A673 (cell line): ENCODE measurements at regions not wholly inside any gene's neighbourhood (a gene's known extent, or its start where the extent isn't known, plus 50 kb on each side); places are given as distances from the start of the nearest gene placed in this dataset.

Source experiments
- BruUV-seq: library from RNA; stranded (reverse); fragments of 400-500 nt; replicated peaks from 2 replicates; lab custom pipeline; 2021; lab: Mats Ljungman, UMichigan
- CTCF ChIA-PET: fragments of 300-600 bp; sonication (Branson Sonifier 250); formaldehyde crosslinking; loops from one replicate; lab custom pipeline; 2022; ENCODE audit warnings: antibody characterized with exemption; lab: Charles Lee
- POLR2A ChIA-PET: fragments of 300-600 bp; sonication (Branson Sonifier 250); formaldehyde crosslinking; loops from one replicate; lab custom pipeline; 2022; ENCODE audit warnings: antibody characterized with exemption; ENCODE audit not compliant: low non-redundant PET; lab: Charles Lee
- DNase-seq: peaks from one replicate; pipeline ENCODE4 v3.0.0-alpha.2; 2015; ENCODE audit warnings: low spot score
- H3K27ac ChIP-seq: fragments of 200-600 bp; sonication (generic); 2 replicates; pipeline ENCODE4 v1.5.1; 2016; ENCODE audit warnings: mixed run types, low read depth, mild to moderate bottlenecking, mixed read lengths, antibody characterized with exemption, low read length; ENCODE audit not compliant: poor library complexity, severe bottlenecking
- H3K27me3 ChIP-seq: fragments of 200-600 bp; sonication (generic); replicated peaks from 2 replicates; pipeline ENCODE4 v1.6.1; 2017; ENCODE audit warnings: mixed run types, low read depth, mild to moderate bottlenecking, mixed read lengths, antibody characterized with exemption, low read length; ENCODE audit not compliant: insufficient read depth, poor library complexity
- H3K36me3 ChIP-seq: fragments of 200-600 bp; sonication (generic); 2 replicates; pipeline ENCODE4 v1.6.1; 2016; ENCODE audit warnings: mixed run types, mild to moderate bottlenecking, mixed read lengths, antibody characterized with exemption, low read length; ENCODE audit not compliant: insufficient read depth, poor library complexity, severe bottlenecking
- H3K4me1 ChIP-seq: fragments of 200-600 bp; sonication (generic); 2 replicates; pipeline ENCODE4 v1.6.1; 2017; ENCODE audit warnings: mixed run types, mild to moderate bottlenecking, mixed read lengths, antibody characterized with exemption, low read length; ENCODE audit not compliant: insufficient read depth, poor library complexity, severe bottlenecking
- H3K4me3 ChIP-seq: fragments of 200-600 bp; sonication (generic); 2 replicates; pipeline ENCODE4 v1.5.1; 2016; ENCODE audit warnings: low read depth, mixed run types, mild to moderate bottlenecking, mixed read lengths, low read length; ENCODE audit not compliant: poor library complexity, severe bottlenecking
- H3K9me3 ChIP-seq: fragments of 200-600 bp; sonication (generic); 2 replicates; pipeline ENCODE4 v1.6.1; 2016; ENCODE audit warnings: mixed run types, low read depth, mild to moderate bottlenecking, mixed read lengths, antibody characterized with exemption, low read length; ENCODE audit not compliant: poor library complexity, severe bottlenecking
- CTCF ChIP-seq: fragments of 300-800, 200-600 bp; sonication (generic); conservative IDR thresholded peaks from 2 replicates; pipeline ENCODE4 v1.5.1; 2017; ENCODE audit warnings: low read depth, mild to moderate bottlenecking, antibody characterized with exemption, low read length, moderate library complexity, mixed read lengths
- EZH2 ChIP-seq: fragments of 200-600 bp; sonication (generic); IDR thresholded peaks from 2 replicates; pipeline ENCODE4 v1.6.1; 2017; ENCODE audit warnings: borderline replicate concordance, low read depth, mild to moderate bottlenecking, mixed read lengths, antibody characterized with exemption, low read length; ENCODE audit not compliant: poor library complexity, severe bottlenecking
- intact Hi-C: fragments of 100-400 bp; cut with micrococcal nuclease; formaldehyde crosslinking; loops from one replicate; pipeline ENCODE4 v1.10.0; 2022; ENCODE audit not compliant: unreplicated experiment

- ChIA-PET CTCF (no interaction called here), POLR2A (no interaction called here)
- Histone ChIP-seq H3K27ac (no peak overlapping the region), H3K27me3 (no peaks in the 10 kb centered on the region), H3K4me1 (no peaks in the 10 kb centered on the region), H3K9me3 (no peaks in the 10 kb centered on the region), H3K36me3 (no peaks in the 10 kb centered on the region), H3K4me3 (no peak overlapping the region)
- TF ChIP-seq EZH2 = no peak
- no peak for TF ChIP-seq CTCF
- no TSS peak for BruUV-seq
- no peak for DNase-seq
- intact Hi-C loops = no loop called here
Observed at GRCh38 chr20:11797156-11797555, 120.5 kb upstream of the BTBD3 start.

GRCh38 chr20:11799281-11799684, 118.4 kb upstream of the BTBD3 start:
- H3K36me3 ChIP-seq = no peaks in the 10 kb centered on the region
- CTCF ChIA-PET = no interaction called here
- no peak overlapping the region for H3K27ac ChIP-seq
- intact Hi-C loops = no loop called here
- H3K4me1 ChIP-seq = no peaks in the 10 kb centered on the region
- DNase-seq = no peak
- H3K27me3 ChIP-seq = no peaks in the 10 kb centered on the region
- BruUV-seq = no TSS peak
- no peak for TF ChIP-seq CTCF
- TF ChIP-seq EZH2 = no peak
- H3K4me3 ChIP-seq = no peak overlapping the region
- no peaks in the 10 kb centered on the region for H3K9me3 ChIP-seq
- POLR2A ChIA-PET = no interaction called here

GRCh38 chr20:11807054-11808048, 110.3 kb upstream of the BTBD3 start:
- no TSS peak for BruUV-seq
- ChIA-PET POLR2A (interaction anchor here (0.6 kb wide), 2 partner anchors 50 to 1292 kb away, joined by 3 read pairs; no protein-coding TSS in a partner anchor), CTCF (no interaction called here)
- H3K36me3 ChIP-seq = no peaks in the 10 kb centered on the region
- no peaks in the 10 kb centered on the region for H3K4me1 ChIP-seq
- intact Hi-C loops = no loop called here
- H3K9me3 ChIP-seq = no peaks in the 10 kb centered on the region
- no peak for DNase-seq
- no peak overlapping the region for H3K27ac ChIP-seq
- no peak overlapping the region for H3K4me3 ChIP-seq
- TF ChIP-seq CTCF (no peak), EZH2 (no peak)
- H3K27me3 ChIP-seq = no peaks in the 10 kb centered on the region
